G401.6 (cell line): ENCODE measurements at regions not wholly inside any gene's neighbourhood (a gene's known extent, or its start where the extent isn't known, plus 50 kb on each side); places are given as distances from the start of the nearest gene placed in this dataset.

Source experiments
- FAIRE-seq: peaks from 2 replicates; lab custom pipeline; 2012; peaks lifted over from hg19 to GRCh38; lab: Jason Lieb, UNC

DNA sequence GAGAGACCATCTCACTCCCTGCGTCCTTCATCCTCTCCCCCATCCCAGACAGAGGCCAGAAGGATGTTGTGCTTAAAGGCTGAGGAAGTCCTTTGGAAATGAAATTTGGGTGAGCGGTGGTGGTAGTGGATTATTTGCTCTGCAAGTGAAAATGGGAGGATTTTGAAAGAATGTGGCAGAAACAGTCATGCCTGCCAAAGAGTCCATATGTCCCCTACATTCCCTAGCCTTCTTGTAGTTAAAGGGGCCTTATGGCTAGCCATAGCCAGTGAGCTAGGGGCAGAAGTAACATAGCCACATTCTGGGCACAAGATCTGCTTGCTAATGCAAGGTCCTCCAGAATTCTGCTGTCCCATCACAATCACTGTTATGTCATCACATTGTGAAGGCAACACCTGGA, 360.2 kb upstream of the TSHZ3 start:
- FAIRE-seq: no peak

DNA sequence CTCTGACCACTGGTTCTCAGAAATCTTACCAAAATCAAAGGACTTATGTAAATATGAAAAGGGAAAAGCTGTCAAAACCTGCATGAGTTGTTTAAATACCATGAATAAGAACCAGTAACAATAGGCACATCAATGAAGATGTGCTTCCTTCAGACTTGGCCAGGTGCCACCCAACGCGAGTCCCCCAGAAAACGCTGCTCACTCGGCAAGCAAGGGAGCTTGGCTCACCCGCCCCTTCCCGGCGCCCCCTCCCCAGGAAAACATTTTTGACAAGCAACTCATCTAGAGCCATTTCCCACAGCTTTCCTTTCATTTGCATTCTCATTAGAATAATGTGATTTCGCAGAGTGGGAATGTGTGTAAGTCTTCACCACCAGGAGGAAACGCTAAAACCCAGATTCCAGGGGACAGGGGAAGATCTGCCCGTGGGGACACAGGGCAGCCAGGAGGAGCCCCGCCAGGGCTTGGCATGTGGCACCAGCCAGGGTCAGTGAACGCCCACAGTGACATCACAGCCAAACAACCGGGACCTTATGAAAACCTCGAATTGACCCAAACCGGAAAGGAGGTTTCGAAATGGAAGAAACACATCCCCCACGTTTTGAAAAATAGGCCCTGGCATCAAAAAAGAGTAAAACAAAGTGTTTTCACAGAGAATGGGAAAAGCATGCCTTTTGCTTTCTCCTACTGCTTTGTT, 366.2 kb upstream of the TSHZ3 start:
- no peak for FAIRE-seq

DNA sequence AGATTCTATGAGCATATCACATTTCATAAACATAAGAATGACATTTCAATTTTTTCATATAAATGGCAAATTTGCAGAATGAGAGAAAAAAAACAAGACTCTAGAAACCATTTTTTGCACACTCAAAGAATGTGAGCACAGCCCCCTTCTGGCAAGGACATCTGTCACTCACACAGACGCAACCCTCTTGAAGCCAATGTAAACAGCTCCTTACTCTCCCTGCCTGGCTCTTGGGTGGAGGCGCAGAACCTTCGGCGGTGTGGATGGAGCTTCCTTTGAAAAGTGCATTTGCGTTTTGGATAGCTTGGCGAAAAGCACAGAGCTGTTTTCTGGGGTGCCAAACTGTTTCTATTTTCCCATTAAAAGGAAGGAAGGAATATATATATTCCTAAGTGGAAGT, 367.6 kb upstream of the TSHZ3 start:
- FAIRE-seq: no peak

DNA sequence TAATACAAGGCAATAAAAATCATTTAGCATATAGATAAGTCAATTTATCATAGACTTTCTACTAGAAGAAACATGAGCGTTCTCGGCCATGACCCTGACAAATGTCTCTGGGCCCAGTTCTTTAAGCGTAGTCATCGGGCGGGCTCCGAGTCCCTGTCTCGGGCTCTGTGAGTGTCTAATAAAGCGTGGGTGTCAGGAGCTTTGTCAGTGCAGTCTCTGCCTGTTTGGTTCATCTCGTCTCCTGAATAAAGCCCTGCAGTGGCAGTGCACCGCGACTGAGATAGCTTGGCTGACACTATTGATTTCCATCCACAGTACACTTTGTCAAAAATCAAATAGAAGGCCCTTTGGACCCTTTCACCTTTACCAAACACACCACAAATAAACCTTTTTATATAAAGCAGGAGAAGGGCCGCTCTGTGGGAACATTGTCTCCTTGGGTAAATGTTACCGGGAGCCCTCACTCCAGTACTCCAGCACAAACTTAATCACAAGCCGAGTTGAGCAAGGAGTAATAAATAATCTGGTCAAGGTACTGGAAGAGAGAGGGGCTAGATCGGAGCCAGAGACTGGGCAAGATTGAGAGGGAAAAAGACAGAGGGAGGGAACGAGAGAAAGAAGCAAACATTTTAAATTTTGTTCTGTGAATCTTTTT, 368.2 kb upstream of the TSHZ3 start:
- no peak for FAIRE-seq

DNA sequence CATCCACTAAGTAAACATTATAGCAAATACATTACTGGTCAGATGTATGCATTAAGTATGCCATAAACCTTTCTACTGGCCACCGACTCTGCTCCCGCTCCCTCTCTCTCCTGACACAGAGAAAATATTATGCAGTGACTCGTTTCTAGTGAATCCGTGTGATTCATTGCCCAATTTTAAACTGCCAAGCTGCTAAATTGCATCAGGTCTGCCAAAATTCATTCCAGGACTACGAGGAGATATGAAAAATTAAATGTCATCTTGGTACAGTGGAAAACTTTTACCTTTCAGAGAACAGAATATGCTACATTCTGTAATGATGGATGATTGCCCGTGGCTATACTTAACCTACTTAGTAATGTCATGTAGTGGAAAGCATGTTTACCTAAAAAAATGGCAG, 368.8 kb upstream of the TSHZ3 start:
- FAIRE-seq: no peak

DNA sequence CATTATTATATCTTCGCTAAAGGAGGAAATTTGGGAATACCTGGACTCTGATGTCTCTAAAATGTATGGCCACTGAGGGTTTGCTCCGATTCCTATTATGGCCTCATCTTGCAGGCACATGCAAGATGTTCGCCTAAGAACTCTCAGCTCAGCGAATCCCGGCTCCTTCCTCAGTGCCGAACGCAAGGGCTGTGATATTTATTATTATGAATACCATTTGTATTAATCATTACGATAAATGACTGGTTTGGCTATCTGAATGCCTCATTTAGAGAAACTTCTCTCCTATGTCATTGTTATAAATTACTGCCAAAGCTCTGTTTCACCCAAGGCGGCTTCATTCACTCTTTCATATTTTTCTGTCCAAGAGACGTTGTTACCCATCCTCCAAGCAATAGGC, 369.7 kb upstream of the TSHZ3 start:
- FAIRE-seq: no peak

DNA sequence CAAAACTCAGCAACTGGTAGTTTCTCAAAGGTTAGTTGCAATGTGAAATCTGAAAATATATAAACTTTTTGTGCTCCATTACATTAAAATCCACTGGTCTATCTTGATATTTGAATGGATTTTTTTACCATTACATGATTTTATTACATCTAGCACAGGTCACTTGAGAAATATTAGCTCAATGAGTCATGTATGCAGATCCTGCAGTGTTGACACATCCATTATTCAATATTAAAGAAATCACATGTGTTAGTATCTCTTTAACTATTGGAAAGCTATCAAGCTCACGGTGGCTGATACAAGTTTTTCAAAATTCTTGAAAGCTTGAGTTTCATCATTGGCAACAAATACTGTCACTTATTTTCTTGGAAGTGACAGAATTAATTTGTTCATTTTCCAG, 373.9 kb upstream of the TSHZ3 start:
- FAIRE-seq: no peak

DNA sequence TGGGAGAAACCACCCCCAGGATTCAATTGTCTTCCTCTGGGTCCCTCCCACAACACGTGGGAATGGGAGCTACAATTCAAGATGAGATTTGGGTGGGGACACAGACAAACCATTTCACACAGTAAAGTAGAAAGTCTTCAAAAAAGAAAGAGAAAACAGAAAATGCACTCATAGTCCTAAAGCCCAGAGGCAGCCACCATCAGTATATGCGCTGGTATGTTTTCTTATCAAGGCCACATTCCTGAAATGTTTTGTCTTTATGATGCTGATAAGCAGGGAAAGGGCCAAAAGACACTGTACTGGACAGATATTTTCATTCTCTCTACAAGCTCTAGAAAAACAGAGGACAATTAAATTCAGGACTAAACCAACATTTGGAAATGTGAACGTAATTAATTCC, 375.8 kb upstream of the TSHZ3 start:
- FAIRE-seq: no peak

DNA sequence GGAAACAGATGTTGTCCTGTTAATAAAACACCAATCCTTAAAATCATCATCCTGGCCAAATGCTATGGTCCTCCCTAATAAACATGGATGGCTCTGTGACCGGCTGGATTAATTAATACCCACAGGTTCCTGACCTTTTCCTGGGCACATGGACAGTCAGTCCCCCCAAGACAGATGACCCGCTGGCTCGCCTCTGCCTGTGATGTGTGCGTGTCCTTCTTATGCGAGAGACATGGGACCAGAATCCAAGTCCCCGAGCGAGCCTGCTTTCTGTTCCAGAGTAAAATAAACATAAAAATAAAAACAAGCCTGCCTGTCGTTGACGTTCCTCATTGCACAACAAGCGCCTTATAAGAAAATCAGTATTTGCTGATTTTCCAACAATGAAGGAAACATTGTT, 378.3 kb upstream of the TSHZ3 start:
- FAIRE-seq: no peak

DNA sequence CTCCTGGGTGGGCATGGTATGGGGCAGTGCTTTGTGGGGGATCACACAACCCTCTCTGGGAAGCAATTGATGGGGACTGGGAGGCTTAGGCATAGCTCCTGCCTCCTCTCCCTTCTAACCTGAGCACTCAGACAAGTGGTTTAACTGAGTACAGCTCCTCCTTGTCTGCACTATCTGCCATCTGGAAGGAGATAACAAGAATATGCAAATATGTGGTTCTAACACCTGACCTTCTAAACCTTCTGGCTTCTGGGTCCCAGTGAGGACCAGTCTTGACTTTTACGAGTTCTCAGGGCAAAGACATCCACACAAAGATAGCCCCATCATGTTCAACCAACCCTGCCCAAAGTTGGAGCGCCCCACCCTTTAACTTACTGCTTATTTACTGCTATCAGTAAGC, 381.0 kb upstream of the TSHZ3 start:
- no peak for FAIRE-seq

DNA sequence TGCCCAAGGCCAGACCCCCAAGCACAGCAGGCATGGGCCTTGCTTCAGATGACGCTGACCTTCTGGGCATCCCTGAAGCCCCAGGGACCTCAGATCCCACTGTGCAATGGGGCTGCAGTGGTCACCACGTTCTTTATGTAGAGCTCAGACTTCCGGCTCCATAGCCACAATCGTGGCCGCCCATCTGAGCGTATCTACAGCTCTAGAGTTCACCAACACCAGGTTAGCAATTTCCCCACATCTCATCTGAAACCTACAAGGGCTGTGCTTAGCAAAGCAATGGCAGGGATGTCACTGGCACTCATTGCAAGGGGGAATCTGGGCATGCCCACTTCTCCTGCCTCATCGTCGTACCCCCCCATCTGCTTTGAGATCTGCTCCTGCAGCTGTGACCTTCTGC, 384.4 kb upstream of the TSHZ3 start:
- FAIRE-seq: no peak

DNA sequence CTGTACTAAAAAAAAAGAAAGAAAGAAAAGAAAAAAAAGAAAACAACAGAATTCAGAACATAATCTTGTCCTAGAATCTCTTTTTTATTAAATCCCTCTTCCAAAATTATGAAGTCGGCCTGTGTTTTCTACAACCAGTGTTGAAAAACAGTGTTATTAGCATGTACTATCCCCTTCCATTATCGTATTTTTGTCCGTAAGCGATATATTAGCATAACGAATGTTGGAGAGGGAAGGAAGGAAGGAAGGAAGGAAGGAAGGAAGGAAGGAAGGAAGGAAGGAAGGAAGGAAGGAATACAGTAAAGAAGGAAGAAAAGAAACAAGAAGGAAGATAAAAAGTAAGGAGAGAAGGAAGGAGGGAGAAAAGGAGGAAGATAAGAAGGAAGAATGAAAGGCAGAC, 393.0 kb upstream of the TSHZ3 start:
- no peak for FAIRE-seq

DNA sequence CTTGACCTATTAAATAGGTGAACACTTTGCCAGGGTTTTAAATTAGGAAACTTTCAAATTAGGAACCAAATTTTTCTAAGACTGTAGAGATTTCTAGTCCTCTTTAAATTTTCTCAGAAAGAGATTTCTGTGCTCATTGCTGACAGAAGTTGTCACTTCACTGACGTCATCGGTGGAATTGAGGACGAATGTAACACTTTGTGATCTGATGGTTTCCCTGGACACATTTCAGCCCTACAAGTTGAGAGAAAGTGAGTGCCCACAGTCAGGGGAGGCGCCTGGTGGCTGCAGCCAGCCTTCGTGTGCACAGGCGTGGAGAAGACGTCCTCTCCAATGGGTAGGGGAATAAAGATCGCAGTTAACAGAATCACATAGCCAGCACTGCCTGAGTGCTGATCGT, 396.5 kb upstream of the TSHZ3 start:
- no peak for FAIRE-seq

DNA sequence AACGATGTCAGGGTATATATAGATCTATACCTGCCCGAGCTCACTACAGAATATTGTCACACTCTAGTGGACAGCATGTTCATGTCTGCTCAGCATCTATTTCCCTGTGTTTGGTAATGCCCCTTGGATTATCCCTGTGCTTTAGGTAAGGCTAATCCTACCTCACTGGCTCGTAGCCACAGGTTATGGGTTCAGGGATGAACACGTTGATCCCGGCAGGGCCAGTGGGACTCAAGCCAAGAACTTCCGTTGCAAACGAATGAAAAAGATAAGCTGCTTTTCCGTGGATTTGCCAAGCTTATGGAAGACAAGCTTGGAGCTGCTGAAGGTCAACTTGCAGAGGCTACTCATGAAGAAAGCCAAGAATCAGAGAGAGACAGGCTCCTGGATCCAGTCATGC, 400.0 kb upstream of the TSHZ3 start:
- no peak for FAIRE-seq

DNA sequence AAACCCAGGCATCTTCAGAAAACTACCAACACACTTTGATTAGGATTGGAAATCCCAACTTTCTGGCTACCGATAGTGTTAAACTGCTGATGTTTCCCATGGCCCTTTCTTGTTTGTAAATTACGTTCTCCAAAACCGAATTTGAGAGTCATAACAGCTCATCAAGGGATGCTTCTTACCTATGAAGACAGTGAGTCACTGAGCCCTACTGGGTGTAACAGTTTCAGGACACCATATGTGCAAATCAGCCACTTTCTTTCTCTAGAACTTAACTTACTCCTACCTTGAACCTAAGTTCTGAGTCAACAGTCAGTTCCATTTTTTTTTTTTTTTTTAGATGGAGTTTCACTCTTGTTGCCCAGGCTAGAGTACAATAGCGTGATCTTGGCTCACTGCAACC, 410.1 kb upstream of the TSHZ3 start:
- no peak for FAIRE-seq

DNA sequence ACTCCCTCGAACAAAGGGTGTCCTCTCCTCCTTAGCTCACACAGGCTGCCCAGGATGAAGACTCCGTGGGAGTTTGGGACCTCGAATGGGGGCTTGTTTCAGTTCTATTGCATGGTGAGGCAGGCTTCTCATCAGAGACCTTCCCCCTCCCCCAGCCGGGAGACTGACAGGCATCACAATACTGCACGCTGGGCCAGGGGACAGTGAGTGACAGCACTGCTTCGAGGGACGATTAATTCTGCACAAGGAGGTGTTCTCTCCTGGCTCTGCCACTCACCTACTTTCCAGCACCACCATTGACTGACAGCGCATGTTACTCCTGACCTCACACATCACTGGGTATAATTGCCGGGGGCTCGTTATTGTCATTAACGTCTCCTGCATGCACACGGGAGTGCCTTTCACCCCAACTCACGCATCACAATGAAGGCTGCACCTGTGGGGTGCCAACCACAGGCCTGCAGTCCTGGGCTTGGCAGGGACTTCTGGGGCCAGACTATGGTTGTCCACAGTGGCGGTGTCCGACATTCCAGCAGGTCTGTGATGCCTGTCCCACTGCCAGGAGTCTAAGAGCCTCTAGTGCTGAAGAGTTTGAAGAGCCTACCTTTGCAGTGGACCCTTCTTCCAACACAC, 412.2 kb upstream of the TSHZ3 start:
- no peak for FAIRE-seq

DNA sequence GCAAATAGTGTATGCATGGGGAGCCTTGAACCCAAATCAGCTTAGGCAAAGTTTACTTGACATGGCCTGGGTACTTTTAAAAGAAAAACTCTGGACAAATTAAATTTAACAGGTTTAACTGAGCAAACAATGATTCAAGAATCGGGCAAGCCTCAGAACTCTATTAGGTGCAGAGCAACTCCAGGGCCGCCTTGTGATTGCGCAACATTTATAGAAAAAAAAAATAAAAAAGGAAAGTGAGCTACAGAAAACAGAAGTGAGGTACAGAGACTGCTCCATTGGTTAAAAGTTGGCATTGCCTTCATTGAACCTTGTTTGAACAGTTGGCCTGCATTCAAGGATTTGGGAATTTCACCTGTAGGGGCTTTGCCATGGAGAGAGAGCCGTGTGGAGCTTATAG, 421.0 kb upstream of the TSHZ3 start:
- FAIRE-seq: no peak

DNA sequence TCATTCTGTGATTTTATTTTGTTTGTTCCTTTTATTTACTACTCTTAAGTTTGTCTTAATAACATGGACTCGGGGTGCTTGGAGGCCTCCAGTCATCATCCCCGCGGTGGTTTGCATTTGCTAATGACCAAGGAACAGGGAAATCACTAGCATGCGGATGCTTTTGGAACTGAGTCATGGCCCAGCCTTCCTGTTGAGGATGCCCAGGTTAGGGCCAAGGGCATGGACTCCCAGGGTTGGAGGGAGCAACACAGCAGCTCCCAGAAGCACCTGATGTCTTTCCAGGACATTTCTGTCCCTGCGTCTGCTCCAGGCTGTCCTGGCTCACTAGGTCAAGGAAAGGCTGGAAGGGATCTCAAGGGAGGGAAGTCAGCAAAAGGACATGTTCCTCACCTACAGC, 423.7 kb upstream of the TSHZ3 start:
- FAIRE-seq: no peak

DNA sequence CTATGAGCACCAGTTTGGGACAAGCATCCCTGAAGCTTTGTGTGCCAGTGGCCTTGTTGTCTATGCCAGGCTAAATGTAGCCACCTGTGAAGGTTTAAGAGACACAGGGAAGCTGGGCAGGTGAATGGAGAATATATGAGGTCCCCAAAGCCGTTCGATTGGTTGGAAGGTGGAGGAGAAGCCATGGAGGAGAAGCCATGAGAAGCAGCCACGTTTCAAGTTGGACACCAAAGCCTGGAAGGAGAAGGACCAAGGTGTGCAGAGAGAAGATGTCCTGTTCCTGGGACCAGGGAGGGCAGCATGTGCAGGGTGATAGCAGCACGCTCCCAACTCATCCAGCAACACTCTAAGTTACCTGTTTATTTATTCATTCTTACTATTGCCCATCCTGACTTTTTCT, 432.3 kb upstream of the TSHZ3 start:
- no peak for FAIRE-seq

DNA sequence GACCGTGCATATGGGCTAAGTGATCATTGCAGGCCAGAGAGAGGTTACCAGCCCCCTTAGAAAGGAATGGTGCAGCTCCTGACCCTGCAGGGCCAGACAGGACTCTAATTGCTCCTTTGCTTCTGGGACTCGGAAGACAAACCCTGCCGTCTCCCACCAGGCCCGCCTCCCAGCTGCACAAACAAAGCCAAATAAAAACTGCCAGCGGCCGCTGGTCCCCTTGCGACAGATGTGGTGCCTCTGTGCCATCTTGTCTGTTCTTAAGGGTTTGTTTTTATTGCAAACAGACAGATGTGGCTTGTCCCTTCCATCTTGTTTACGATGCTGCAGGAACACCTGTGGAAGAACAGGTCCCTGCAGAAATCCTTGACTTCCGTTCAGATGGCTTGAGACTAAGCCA, 434.4 kb upstream of the TSHZ3 start:
- FAIRE-seq: no peak

DNA sequence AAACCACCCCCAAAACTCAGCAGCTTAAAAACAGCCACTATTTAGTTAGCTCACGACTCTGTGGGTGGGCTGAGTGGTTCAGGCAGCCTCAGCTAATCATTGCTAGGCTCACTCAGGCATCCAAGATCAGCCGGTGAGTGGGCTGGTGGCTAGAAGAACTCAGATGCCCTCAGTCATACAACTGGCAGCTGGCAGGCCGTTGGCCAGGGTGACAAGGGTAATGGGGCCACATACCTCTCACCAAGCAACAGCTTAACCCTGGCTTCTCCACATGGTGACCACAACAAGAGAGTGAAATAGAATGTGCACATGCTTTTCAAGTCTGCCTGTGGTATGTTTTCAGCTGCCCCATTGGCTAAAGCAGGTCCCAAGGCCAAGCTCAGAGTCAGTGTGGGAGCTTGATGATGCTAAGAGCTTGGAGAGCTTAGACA, 435.4 kb upstream of the TSHZ3 start:
- FAIRE-seq: no peak

DNA sequence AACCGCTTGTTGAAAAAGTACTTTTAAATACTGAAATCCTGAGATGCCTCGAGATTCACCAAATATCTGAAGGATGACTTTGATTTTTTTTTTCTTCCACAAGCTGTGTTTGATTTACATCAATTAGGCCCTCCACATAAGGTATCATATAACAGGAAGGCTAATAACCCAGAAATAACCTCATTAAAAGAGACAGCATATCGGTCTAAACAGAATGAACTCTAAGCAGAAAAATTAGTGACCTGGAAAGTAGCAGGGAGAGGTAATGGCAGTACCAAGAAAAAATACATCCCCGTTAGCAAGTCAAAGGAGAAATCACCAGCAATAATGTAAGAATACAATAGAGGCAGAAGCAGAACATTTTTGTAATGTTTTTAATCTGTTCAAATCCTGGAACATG, 452.4 kb upstream of the TSHZ3 start:
- no peak for FAIRE-seq

DNA sequence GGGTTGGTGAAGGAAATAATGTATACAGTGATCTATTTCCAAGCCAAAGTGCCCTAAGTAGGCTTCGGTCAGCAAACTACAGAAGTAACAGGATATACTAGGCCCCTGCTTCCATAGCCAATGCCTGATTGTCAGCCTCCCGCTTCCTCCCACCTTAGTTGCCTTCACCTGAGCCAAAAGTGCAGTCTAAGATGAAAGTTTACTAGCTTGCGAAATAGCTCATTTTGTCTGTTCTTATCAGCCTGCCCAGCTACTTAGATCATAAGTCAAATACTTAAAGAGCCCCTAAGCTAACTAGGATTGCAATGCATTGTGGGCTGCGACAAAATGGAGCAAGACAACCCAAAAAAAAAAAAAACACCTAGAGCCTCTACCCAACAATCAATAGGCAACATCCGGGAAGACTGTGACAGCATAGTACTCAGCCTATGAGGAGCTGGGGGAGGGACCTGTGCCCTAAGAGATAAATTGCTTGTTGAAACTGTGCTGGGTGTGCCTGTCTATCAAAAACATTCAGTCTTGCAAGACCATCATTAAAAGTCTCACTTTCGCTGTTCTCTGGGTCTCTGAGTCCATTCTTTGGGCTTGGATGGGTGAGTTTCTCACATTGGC, 454.7 kb upstream of the TSHZ3 start:
- FAIRE-seq: no peak

DNA sequence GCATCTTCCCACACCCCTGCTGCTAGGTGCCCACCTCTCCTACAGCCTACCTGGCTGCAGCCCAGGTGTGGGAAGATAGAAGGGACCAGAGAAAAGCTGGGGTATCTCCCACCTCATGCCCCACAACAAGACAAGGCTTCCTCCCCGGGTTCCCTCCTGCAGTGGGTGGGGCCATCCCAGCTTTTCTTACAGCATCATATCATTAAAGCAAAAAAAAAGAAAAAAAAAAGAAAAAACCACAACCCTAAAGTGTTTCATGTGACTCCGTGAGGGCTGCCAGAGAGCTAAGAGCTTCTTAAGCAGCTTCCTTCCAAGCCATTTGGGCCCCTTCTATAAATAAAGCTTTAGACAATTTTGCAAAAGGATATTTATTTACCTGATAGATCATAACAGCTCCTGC, 455.4 kb upstream of the TSHZ3 start:
- FAIRE-seq: no peak
